SW480 (cell line): ENCODE measurements at regions not wholly inside any gene's neighbourhood (a gene's known extent, or its start where the extent isn't known, plus 50 kb on each side); places are given as distances from the start of the nearest gene placed in this dataset.

Source experiments
- DNase-seq: peaks from one replicate; pipeline ENCODE4 v3.0.0-alpha.2; 2016; ENCODE audit warnings: low spot score

DNA sequence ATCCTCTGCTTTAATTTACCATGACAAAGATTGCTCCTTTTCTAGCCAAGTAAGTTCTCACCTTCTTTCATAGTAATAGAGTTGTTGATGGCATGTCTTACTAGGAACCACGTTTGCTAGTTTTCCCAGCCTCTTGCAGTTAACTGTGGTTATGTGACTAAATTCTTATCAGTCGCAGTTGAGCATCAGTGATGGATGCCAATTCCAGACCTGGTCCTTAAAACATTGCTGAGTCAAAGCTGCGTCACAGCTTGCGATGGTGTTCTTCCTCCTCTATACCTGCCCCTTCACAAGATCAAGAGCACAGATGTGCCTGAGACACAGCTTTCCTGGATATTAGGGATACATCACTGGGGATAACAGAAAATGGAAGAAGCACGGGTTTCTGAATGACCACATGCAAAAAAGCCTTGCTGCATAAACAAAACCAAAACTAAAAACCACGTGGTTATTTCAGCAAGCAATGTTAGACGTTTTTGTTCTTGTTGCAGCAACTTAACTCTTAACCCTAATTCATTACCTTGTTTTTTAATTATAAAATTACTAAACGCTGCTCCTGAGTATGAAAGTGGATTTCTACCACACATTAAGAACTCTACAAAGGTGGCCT lies 97.6 kb upstream of the DACH1 start:
- no peak for DNase-seq

DNA sequence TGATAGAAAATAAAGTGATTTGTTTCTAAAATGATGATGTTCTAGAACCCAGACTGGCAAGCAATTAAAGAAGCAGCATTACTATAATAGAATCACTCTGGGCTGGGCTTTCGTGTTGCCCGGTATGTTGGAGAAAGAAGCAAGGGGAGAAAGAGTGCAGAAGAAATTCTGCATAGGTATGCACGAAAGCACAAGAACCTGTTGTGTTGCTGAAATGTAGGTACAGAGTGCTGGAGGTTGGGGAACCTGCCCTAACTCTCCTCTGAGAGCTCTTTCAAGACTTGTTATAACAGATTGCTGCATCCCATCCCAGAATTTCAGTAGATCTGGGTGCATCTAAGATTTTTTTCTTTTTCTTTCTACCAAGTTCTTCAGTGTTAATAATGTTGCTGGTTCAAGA lies 95.7 kb upstream of the DACH1 start:
- no peak for DNase-seq

DNA sequence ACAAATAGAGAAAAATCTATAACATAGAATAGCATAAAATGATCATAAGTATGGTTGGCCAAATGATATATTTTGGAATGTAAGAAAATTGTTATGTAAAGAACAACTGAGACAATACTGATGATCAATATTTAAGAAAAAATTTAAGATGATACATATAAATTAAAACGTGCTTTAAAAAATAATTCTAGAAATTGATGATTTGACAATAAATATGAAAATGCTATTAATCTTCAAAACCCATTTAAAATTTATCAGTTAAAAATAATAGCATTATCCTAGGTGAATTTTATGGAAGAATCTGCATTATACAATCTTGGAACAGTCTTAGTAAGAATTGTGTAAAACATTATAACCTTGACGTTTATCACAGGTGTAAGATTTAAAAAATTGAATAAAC lies 95.1 kb upstream of the DACH1 start:
- DNase-seq, result no peak

DNA sequence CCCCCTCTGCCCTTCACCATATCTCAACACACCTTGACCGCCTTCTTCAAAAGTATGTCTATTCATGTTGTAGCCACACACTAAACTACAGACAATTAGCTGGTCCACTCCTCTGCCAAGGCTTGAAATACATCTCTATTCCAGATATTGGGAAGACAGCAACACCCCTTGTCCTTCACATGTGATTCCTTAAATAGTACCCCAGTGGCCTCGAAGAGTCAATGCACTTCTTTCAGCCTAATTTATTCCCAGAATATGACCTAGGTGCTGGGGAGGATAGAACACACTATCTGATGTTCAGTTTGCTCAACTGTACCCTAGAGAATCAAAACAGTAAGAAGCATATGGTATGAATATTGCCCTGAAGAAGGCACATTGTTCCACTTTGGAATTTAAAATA lies 82.4 kb upstream of the DACH1 start:
- DNase-seq, result no peak

DNA sequence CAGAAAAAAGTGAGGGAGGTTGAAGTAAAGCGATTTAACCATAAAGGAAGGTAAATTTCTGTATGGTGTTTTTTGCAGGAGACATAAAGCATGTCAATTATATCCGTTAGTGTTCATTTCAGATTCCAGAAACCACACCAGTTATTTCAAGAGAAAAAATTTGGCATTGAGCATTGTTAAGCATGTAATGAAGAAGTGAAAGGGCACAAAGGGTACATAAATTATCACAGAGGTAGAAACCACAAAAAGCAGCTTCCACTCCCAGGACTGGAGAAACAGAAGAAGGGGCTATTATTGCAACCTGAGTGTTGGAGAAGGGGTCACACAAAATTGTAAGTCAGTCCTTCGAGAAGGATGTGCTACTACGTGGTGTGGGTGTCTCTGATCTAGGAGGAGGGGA lies 72.2 kb upstream of the DACH1 start:
- DNase-seq, result no peak

DNA sequence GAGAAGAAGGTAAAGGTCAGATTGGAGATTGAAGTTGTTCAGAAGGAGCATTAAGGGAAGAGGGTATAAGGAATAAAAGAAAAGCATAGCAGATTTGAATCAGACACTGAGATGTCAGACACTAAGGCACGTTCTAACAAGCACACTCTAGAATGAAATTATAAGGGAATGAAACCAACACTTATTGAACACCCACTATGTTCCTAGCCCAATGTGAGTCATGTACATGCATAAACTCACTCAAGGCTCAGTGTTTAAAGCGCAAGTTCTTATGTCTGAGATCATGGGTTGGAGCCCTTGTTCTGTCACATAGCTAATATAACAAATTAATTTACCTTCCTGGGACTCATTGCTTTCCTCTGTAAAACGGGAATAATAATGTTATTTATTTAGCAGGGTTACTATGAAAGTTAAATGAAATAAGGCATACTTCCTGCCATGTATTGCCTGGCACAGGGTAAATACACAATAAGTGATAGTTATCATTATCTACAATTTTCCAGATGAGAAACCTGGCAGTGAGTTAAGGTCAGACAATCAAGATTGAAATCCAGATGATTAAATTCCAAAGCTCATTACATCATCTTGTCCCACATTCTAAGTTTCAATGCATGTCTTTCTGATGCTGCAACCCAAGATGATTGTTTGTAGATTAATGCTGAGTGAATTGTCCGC lies 68.3 kb upstream of the DACH1 start:
- DNase-seq, result no peak

DNA sequence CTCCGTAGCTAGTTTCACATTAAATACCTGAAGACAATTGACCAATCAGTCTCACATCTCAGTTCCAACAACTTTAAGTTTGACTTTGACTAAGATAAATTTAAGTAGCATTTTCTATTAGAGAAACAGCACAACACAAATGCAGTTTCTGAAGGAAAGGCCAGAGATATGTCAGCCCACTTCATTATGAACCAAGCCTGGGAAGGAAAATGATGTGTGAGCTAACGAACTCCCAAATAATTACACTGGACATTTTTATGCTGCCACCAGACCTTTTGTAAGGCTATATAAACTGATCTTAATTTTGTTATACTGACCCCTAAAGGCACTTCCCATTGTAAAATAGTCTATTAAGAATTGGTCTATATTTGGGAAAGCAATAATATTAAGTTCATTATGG lies 57.9 kb upstream of the DACH1 start:
- DNase-seq, result no peak

DNA sequence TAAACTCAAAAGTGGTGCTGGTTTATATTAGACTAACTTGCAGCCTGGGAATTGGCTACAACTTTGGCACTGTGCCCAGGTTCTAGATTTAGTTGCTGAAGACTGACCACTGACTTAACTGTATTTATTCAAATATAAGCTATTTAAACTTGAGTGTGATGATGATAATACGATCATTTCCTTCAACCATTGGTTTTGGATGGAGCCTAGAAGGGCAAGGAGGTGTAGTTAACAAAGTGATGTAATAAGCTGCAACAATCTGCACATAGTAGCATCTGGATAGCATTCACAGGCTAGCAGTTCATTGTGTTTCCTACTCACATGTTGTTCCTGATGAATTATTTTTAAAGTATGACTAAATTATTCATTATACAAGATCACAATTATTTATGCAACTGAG lies 55.2 kb upstream of the DACH1 start:
- peak; percentile 13 for DNase-seq
